GM19238 (cell line): ENCODE measurements at regions not wholly inside any gene's neighbourhood (a gene's known extent, or its start where the extent isn't known, plus 50 kb on each side); places are given as distances from the start of the nearest gene placed in this dataset.
"Not testable (repeated sequence)": the region's sequence is repeated elsewhere in the genome, so short reads cannot be mapped to it uniquely, and the experiment has no call there.

Source experiments
- DNase-seq: peaks from one replicate; pipeline ENCODE4 v3.0.0; 2011; ENCODE audit warnings: low spot score; ENCODE audit not compliant: insufficient read length

DNA sequence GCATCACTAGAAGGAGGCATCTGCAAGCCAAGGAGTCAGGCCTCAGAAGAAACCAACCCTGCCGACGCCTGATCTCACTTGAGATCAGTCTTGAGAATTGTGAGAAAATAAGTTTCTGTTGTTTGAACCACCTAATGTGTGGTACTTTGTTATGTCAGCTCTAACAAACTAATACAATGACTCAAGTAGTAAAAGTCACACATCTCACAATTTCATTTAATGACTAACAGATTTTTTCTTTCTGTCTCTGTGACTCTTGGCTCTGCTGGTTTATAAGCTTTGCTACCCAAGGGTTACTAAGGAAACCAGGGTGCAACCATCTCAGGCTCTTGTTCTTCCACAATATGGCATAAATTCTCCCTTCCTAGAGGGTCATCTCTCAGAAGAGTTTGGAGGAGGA lies 315.8 kb upstream of the GRAMD2B start:
- DNase-seq: no peak

- no peak for DNase-seq
These were observed 314.7 kb upstream of the GRAMD2B start for GRCh38 chr5:126108470-126108869.

- no peak for DNase-seq
These were observed 308.1 kb upstream of the GRAMD2B start for GRCh38 chr5:126115059-126115629.

GRCh38 chr5:126117044-126117443 lies 306.2 kb upstream of the GRAMD2B start:
- no peak for DNase-seq

DNA sequence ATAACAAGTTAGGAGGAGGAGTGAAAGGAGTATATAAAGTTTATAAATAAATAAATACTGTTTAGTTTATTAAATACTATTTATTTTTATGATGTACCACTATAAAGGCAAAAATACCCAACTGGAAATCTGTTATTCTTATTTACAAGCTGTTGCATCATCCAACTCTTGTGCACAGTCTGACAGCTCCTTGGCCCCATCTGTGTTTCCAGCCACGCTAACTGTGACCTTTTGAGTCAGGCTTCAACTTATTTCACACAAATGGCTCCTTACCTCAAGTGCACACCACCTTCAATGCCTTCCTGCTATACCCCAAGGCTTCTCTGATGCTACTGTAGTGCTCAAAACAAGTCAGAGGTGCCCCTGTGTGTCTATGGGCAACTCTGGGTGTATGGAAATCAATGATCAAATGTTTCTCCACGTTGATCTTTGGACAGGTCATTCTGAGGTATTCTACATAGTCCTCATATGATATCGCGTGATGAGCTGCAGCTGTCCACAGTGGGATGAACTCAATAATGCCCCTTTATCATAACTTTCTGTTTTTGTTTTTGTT lies 303.2 kb upstream of the GRAMD2B start:
- no peak for DNase-seq

- DNase-seq: no peak
These were observed 302.3 kb upstream of the GRAMD2B start for GRCh38 chr5:126120939-126121338.

DNA sequence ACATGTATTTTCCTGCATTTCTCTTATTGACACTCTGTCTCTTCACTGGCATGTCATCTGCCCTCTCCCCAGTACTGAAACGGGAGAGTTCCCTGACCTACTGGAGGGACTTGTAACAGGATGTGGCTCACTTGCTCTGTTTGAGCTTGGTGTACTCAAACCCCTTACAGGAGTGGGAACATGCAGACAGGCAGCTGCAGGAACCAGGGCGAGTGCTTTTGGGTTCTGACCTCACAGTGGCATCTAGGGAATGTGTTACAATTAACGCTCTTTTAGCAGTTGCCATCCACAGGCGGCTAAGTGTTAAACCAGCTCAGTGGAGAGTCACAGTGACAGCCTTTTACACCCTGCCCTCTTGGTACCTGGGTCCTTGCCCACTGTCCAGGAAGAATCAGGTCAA lies 300.3 kb upstream of the GRAMD2B start:
- no peak for DNase-seq

DNA sequence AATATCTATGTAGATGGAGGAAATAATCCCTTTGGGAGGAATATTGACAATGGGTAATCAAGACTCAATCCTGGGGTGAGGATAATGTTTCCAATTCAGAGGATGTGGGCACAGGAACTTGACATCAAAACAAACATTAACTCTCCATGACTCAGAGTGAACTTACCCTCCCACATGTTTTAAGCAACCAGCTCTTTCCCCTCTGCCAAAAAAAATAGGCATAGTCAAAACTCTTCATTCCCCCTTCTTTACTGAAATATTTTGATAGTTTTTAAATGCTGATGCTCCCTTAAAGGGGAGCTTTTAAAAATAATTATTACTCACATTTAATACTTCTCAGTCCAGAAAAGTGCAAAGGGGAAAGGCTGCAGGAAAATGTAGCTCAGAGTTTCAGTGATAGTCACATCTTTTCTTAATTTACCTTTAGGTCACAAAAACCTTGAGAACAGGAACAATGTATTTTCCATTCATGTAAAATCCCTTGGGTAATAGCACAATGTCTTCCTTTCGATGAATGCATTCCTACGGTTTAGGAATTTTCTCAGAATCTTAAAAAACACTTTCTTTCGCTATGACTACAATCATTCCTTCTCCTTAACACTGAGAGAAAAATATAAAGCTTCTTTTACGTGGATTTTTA lies 298.4 kb upstream of the GRAMD2B start:
- DNase-seq: no peak

DNA sequence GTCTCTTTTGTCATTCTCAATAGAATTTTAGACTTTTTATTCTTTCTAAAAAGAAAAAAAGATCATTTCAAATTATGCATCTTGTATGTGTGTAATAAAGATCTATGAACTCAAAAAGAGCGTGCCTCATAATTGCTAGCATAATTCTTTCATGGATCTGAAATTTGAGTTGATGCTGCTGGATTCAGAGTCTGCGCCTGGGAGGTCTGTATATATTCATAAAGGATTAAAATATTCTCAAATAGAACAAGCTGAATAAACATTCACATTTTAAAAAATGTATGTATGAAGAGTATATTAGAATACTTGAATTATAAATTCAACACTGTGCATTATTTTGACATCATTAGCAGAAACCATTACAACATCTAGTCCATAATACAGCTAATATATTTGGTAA lies 297.8 kb upstream of the GRAMD2B start:
- DNase-seq: no peak

- DNase-seq: no peak
These were observed 296.6 kb upstream of the GRAMD2B start for GRCh38 chr5:126126574-126126973.

GRCh38 chr5:126127371-126127770 lies 295.8 kb upstream of the GRAMD2B start:
- not testable (repeated sequence) for DNase-seq

- no peak for DNase-seq
These were observed 293.8 kb upstream of the GRAMD2B start for GRCh38 chr5:126129431-126129830.

DNA sequence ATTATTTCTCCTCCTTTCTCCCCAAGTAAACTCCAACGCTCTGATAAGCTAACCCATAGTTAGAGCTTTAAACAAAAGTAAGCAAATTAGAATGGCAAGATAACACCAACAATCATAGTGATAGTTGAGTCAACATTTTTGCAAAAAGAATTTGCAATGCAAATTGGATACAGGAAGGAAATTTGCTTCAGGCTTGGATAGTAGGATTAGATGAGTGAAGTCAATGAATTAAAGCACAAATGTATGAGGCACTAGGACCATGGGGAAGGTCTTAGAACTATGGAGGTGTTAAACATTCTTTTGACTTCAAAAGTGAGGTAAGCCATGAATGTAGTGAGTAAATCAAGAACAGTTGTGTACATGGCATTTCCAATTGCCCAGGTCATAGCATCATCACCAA lies 289.8 kb upstream of the GRAMD2B start:
- DNase-seq: no peak

GRCh38 chr5:126137891-126138280 lies 285.3 kb upstream of the GRAMD2B start:
- DNase-seq: no peak

GRCh38 chr5:126138281-126138931 lies 284.8 kb upstream of the GRAMD2B start:
- no peak for DNase-seq

DNA sequence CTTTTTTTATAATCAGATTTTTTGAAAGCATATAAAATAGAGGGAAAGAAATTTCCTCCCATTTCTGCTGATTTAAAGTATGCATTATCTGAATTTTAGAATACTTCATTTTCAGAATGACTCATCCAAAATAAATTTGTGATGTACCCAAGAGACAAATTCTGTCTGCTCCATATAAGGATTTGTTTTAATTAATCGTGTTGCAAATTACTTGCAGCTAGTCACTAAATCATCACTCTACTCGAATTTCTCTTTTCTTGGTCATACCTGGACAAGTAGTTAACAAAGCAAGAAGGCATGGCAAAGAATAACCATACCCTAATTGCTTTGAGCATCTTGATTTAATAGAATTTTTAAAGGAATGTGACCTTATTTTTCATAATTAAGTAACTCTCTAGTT lies 284.1 kb upstream of the GRAMD2B start:
- no peak for DNase-seq

- no peak for DNase-seq
These were observed 283.4 kb upstream of the GRAMD2B start for GRCh38 chr5:126139773-126140172.

GRCh38 chr5:126143622-126144021 lies 279.6 kb upstream of the GRAMD2B start:
- no peak for DNase-seq

GRCh38 chr5:126150319-126150718 lies 272.9 kb upstream of the GRAMD2B start:
- DNase-seq: not testable (repeated sequence)

DNA sequence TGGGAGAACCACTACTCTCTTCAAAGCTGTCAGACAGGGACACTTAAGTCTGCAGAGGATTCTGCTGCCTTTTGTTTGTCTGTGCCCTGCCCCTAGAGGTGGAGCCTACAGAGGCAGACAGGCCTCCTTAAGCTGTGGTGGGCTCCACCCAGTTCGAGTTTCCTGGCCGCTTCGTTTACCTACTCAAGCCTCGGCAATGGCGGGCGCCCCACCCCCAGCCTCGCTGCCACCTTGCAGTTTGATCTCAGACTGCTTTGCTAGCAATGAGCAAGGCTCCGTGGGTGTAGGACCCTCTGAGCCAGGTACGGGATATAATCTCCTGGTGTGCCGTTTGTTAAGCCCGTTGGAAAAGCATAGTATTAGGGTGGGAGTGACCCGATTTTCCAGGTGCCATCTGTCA lies 267.9 kb upstream of the GRAMD2B start:
- not testable (repeated sequence) for DNase-seq

DNA sequence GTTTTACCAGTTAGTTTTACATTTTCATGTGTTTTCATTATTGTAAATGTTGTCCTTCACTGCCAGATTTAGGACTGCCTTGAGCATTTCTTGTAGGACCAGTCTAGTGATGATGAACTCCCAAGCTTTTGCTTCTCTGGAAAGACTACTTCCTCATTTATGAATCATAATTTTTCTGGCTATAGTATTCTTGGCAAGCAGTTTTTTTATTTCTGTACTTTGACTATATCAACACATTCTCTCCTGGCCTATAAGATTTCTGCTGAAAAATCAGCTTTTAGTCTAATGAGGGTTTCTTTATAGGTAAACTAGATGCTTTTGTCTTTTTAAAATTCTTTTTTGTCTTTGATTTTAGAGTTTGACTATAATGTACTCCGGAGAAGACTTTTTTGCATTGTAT lies 256.8 kb upstream of the GRAMD2B start:
- no peak for DNase-seq

- no peak for DNase-seq
These were observed 254.4 kb upstream of the GRAMD2B start for GRCh38 chr5:126168785-126169184.

DNA sequence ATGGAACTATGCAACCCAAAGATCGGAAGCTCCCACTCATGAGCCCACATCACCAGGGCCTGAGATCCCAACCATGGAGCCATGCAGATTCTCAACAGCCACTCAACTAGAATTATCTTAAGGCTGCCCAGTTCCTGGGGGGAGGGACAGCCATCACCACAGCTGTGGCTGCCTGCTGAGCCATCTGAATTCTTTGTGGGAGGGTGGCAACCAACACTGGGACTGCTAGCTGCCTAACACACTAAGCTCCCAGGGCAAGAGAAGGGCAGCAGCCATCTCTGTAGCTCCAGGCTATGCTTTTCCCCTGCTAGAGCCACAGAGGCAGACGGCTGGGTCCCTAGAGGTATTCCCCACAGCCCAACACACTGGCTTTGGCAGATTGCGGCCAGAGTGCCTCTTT lies 251.3 kb upstream of the GRAMD2B start:
- DNase-seq: no peak
